ENCODE measurements at regions not wholly inside any gene's neighbourhood (a gene's known extent, or its start where the extent isn't known, plus 50 kb on each side); places are given as distances from the start of the nearest gene placed in this dataset.

DNA sequence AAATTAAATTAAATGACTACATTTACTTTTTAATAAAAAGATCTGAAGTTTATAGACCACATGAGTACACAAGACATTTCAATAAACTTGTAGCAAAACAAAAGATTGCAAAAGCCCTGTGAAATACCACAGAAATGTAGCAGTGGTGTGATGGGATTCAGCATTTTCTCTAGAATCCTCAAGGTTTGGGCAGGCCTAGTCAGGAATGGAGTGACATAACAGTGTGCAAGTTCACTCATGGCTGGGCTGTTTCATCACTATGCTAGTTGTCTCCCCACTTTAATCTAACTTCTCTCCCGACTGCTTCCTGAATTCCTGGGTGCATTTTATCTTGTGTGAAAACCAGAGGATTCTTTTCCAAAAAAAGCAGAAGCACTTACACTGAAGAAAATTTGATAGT, 1089.9 kb upstream of the DDX18 start:
- TF ChIP-seq, protein P1, sequence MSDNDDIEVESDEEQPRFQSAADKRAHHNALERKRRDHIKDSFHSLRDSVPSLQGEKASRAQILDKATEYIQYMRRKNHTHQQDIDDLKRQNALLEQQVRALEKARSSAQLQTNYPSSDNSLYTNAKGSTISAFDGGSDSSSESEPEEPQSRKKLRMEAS (IDR thresholded peaks at IDR 0.05): no peak
- no peak for TF ChIP-seq TAF1 (conservative IDR thresholded peaks at IDR 0.05)
- TF ChIP-seq, protein P2, sequence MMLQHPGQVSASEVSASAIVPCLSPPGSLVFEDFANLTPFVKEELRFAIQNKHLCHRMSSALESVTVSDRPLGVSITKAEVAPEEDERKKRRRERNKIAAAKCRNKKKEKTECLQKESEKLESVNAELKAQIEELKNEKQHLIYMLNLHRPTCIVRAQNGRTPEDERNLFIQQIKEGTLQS (IDR thresholded peaks at IDR 0.05): no peak
- TF ChIP-seq, protein P3, sequence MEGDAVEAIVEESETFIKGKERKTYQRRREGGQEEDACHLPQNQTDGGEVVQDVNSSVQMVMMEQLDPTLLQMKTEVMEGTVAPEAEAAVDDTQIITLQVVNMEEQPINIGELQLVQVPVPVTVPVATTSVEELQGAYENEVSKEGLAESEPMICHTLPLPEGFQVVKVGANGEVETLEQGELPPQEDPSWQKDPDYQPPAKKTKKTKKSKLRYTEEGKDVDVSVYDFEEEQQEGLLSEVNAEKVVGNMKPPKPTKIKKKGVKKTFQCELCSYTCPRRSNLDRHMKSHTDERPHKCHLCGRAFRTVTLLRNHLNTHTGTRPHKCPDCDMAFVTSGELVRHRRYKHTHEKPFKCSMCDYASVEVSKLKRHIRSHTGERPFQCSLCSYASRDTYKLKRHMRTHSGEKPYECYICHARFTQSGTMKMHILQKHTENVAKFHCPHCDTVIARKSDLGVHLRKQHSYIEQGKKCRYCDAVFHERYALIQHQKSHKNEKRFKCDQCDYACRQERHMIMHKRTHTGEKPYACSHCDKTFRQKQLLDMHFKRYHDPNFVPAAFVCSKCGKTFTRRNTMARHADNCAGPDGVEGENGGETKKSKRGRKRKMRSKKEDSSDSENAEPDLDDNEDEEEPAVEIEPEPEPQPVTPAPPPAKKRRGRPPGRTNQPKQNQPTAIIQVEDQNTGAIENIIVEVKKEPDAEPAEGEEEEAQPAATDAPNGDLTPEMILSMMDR (IDR thresholded peaks at IDR 0.05; ENCODE audit: low read depth, low read length, missing input control): no peak
- TF ChIP-seq YY1 (IDR thresholded peaks at IDR 0.05): no peak
- TF ChIP-seq HNF4A (conservative IDR thresholded peaks at IDR 0.05): no peak
- TF ChIP-seq, protein P4, sequence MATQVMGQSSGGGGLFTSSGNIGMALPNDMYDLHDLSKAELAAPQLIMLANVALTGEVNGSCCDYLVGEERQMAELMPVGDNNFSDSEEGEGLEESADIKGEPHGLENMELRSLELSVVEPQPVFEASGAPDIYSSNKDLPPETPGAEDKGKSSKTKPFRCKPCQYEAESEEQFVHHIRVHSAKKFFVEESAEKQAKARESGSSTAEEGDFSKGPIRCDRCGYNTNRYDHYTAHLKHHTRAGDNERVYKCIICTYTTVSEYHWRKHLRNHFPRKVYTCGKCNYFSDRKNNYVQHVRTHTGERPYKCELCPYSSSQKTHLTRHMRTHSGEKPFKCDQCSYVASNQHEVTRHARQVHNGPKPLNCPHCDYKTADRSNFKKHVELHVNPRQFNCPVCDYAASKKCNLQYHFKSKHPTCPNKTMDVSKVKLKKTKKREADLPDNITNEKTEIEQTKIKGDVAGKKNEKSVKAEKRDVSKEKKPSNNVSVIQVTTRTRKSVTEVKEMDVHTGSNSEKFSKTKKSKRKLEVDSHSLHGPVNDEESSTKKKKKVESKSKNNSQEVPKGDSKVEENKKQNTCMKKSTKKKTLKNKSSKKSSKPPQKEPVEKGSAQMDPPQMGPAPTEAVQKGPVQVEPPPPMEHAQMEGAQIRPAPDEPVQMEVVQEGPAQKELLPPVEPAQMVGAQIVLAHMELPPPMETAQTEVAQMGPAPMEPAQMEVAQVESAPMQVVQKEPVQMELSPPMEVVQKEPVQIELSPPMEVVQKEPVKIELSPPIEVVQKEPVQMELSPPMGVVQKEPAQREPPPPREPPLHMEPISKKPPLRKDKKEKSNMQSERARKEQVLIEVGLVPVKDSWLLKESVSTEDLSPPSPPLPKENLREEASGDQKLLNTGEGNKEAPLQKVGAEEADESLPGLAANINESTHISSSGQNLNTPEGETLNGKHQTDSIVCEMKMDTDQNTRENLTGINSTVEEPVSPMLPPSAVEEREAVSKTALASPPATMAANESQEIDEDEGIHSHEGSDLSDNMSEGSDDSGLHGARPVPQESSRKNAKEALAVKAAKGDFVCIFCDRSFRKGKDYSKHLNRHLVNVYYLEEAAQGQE (IDR thresholded peaks at IDR 0.05): no peak
- TF ChIP-seq JUND (IDR thresholded peaks at IDR 0.05): no peak
- no peak for TF ChIP-seq EGR1 (IDR thresholded peaks at IDR 0.05; ENCODE audit: low read depth in 2 of 2)
- TF ChIP-seq, protein P5, sequence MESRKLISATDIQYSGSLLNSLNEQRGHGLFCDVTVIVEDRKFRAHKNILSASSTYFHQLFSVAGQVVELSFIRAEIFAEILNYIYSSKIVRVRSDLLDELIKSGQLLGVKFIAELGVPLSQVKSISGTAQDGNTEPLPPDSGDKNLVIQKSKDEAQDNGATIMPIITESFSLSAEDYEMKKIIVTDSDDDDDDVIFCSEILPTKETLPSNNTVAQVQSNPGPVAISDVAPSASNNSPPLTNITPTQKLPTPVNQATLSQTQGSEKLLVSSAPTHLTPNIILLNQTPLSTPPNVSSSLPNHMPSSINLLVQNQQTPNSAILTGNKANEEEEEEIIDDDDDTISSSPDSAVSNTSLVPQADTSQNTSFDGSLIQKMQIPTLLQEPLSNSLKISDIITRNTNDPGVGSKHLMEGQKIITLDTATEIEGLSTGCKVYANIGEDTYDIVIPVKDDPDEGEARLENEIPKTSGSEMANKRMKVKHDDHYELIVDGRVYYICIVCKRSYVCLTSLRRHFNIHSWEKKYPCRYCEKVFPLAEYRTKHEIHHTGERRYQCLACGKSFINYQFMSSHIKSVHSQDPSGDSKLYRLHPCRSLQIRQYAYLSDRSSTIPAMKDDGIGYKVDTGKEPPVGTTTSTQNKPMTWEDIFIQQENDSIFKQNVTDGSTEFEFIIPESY (IDR thresholded peaks at IDR 0.05): no peak
- TF ChIP-seq FOXA1 (IDR thresholded peaks at IDR 0.05): no peak

Data from liver (tissue), 3 donors.